ENCODE measurements at regions not wholly inside any gene's neighbourhood (a gene's known extent, or its start where the extent isn't known, plus 50 kb on each side); places are given as distances from the start of the nearest gene placed in this dataset.

DNA sequence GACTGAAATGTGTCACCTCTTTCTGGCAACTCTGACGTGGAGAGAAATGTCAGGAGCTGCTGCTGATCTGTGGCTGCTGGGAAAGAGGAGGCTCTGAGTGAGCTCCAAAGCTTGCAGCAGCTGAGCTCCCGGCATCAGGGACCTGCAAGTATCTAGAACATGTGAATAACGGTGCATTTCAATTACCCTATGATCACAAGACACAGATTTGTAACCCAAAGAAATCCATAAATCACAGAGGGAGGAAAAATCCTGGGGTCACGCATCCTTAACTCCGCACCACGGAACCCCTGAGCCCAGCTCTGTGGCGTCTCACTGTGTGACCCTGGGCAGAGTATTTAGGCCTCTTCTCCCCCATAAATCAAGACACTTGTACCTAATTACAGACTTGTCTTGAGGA, 139.8 kb downstream of the IRX2 start:
- Histone ChIP-seq H3K27ac (no peak overlapping the region), H3K4me1 (ENCODE audit: low read depth, poor library complexity, severe bottlenecking) (no peaks in the 10 kb centered on the region), H3K9ac (no peak overlapping the region), H4K20me1 (ENCODE audit: insufficient read depth) (no peaks in the 10 kb centered on the region), H3K36me3 (ENCODE audit: insufficient read depth) (no peaks in the 10 kb centered on the region), H3K27me3 (ENCODE audit: insufficient read depth, low read depth) (no peaks in the 10 kb centered on the region), H3K79me2 (ENCODE audit: insufficient read depth, low read depth) (no peaks in the 10 kb centered on the region), H2AFZ (ENCODE audit: low read depth) (no peak overlapping the region; the same call in 1 of the 2 replicates), H3K4me2 (no peak overlapping the region), H3K4me3 (IDR thresholded peaks at IDR 0.05; ENCODE audit: insufficient read depth, low read depth, low read length) (no peak overlapping the region)
- TF ChIP-seq, protein P1, sequence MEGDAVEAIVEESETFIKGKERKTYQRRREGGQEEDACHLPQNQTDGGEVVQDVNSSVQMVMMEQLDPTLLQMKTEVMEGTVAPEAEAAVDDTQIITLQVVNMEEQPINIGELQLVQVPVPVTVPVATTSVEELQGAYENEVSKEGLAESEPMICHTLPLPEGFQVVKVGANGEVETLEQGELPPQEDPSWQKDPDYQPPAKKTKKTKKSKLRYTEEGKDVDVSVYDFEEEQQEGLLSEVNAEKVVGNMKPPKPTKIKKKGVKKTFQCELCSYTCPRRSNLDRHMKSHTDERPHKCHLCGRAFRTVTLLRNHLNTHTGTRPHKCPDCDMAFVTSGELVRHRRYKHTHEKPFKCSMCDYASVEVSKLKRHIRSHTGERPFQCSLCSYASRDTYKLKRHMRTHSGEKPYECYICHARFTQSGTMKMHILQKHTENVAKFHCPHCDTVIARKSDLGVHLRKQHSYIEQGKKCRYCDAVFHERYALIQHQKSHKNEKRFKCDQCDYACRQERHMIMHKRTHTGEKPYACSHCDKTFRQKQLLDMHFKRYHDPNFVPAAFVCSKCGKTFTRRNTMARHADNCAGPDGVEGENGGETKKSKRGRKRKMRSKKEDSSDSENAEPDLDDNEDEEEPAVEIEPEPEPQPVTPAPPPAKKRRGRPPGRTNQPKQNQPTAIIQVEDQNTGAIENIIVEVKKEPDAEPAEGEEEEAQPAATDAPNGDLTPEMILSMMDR (conservative IDR thresholded peaks at IDR 0.05; ENCODE audit: low read depth, low read length): no peak

DNA sequence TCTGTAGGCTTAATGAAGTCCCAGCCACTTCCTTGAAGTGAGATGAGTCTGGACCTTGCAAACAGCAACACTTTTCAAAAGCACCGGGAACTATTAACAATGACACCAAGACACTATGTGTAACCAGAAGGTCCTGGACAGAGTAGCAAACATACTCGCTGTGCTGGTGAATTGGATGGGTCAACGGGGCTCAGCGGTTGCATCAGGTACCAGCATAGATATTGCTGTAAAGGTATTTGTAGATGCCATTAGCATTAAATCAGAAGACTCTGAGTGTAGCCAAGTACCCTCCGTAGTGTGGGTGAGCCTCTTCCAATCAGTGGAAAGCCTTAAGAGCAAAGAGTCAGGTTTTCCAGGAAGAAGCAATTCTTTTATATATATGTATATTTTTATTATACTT, 140.5 kb downstream of the IRX2 start:
- H3K4me3 ChIP-seq (IDR thresholded peaks at IDR 0.05; ENCODE audit: insufficient read depth, low read depth, low read length): no peak overlapping the region
- no peaks in the 10 kb centered on the region for H3K4me1 ChIP-seq (ENCODE audit: low read depth, poor library complexity, severe bottlenecking)
- no peaks in the 10 kb centered on the region for H3K36me3 ChIP-seq (ENCODE audit: insufficient read depth)
- no peak overlapping the region for H3K4me2 ChIP-seq
- no peak overlapping the region for H2AFZ ChIP-seq (ENCODE audit: low read depth)
- no peaks in the 10 kb centered on the region for H3K79me2 ChIP-seq (ENCODE audit: insufficient read depth, low read depth)
- TF ChIP-seq, protein P1 (conservative IDR thresholded peaks at IDR 0.05; ENCODE audit: low read depth, low read length): no peak
- no peaks in the 10 kb centered on the region for H4K20me1 ChIP-seq (ENCODE audit: insufficient read depth)
- H3K27ac ChIP-seq: no peak overlapping the region
- H3K27me3 ChIP-seq (ENCODE audit: insufficient read depth, low read depth): no peaks in the 10 kb centered on the region
- H3K9ac ChIP-seq: no peak overlapping the region

DNA sequence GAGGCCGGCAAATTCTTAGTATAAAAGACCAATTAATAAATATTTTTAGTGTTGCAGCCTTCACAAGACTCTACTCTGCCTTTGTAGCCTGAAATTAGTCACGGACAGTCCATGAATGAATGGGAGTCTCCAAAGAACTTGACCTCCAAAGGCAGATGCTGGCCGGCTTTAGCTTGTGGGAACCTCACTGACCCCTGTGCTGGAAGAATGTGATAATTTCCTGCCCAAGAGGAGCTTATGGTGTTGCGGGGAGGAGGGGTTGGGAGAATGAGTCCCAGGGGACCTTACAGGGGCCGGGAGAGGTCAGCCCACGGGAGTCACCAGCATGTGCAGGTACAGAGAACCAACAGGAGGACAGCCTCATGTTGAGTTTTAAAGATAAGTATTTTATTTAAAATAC, 143.1 kb downstream of the IRX2 start:
- Histone ChIP-seq H3K36me3 (ENCODE audit: insufficient read depth) (no peaks in the 10 kb centered on the region), H3K27me3 (ENCODE audit: insufficient read depth, low read depth) (no peaks in the 10 kb centered on the region), H3K79me2 (ENCODE audit: insufficient read depth, low read depth) (no peaks in the 10 kb centered on the region), H2AFZ (ENCODE audit: low read depth) (no peak overlapping the region), H3K4me2 (no peak overlapping the region), H3K4me1 (ENCODE audit: low read depth, poor library complexity, severe bottlenecking) (no peaks in the 10 kb centered on the region), H3K4me3 (IDR thresholded peaks at IDR 0.05; ENCODE audit: insufficient read depth, low read depth, low read length) (no peak overlapping the region), H3K9ac (no peak overlapping the region), H3K27ac (no peak overlapping the region), H4K20me1 (ENCODE audit: insufficient read depth) (no peaks in the 10 kb centered on the region)
- TF ChIP-seq, protein P1 (conservative IDR thresholded peaks at IDR 0.05; ENCODE audit: low read depth, low read length): no peak

DNA sequence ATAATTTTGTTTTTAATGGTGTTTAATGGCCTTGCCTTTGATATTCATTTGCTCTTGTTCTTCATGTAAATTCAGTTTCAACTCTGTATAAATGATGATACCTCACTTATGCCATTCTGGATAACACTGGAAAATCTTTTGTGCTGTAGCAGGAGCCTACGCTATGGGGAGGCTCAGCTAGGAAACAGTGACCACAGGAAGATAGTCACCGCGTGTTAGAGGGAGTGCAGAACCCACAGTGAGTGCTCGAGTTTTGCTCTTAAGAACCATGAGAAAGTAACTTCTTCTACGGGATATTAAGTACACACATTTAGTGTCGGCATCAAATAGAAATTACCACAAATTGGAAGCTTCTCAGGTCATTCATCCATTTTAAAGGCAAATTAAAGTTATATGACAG, 143.9 kb downstream of the IRX2 start:
- H3K4me2 ChIP-seq: no peak overlapping the region
- H2AFZ ChIP-seq (ENCODE audit: low read depth): no peak overlapping the region
- TF ChIP-seq, protein P1 (conservative IDR thresholded peaks at IDR 0.05; ENCODE audit: low read depth, low read length): no peak
- H3K4me1 ChIP-seq (ENCODE audit: low read depth, poor library complexity, severe bottlenecking): no peaks in the 10 kb centered on the region
- H3K79me2 ChIP-seq (ENCODE audit: insufficient read depth, low read depth): no peaks in the 10 kb centered on the region
- no peaks in the 10 kb centered on the region for H3K36me3 ChIP-seq (ENCODE audit: insufficient read depth)
- no peak overlapping the region for H3K4me3 ChIP-seq (IDR thresholded peaks at IDR 0.05; ENCODE audit: insufficient read depth, low read depth, low read length)
- H4K20me1 ChIP-seq (ENCODE audit: insufficient read depth): no peaks in the 10 kb centered on the region
- H3K9ac ChIP-seq: no peak overlapping the region
- H3K27ac ChIP-seq: no peak overlapping the region
- no peaks in the 10 kb centered on the region for H3K27me3 ChIP-seq (ENCODE audit: insufficient read depth, low read depth)

DNA sequence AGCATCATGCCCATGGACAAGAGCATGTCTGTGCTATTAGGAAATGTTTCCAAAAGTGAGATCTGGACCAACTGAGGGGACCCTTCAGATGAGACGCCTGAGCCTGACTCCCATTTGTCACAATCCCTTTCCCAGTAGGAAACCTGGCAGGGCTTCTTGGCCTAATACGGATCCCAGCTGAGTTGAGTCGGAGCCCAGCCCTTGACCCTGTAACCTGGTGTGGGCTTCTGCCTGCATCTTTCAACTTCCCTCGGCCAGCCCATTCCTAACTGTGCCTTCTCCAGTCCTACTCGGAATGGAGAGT, 148.3 kb downstream of the IRX2 start:
- H3K4me3 ChIP-seq (IDR thresholded peaks at IDR 0.05; ENCODE audit: insufficient read depth, low read depth, low read length): no peak overlapping the region
- no peaks in the 10 kb centered on the region for H3K36me3 ChIP-seq (ENCODE audit: insufficient read depth)
- H3K27me3 ChIP-seq (ENCODE audit: insufficient read depth, low read depth): no peaks in the 10 kb centered on the region
- no peak overlapping the region for H2AFZ ChIP-seq (ENCODE audit: low read depth)
- H4K20me1 ChIP-seq (ENCODE audit: insufficient read depth): no peaks in the 10 kb centered on the region
- no peak overlapping the region for H3K9ac ChIP-seq
- TF ChIP-seq, protein P1 (conservative IDR thresholded peaks at IDR 0.05; ENCODE audit: low read depth, low read length): no peak
- no peaks in the 10 kb centered on the region for H3K4me1 ChIP-seq (ENCODE audit: low read depth, poor library complexity, severe bottlenecking)
- no peaks in the 10 kb centered on the region for H3K79me2 ChIP-seq (ENCODE audit: insufficient read depth, low read depth)
- no peak overlapping the region for H3K4me2 ChIP-seq
- H3K27ac ChIP-seq: no peak overlapping the region

All from KMS-11 (cell line).